WTC11 (cell line): ENCODE measurements at regions not wholly inside any gene's neighbourhood (a gene's known extent, or its start where the extent isn't known, plus 50 kb on each side); places are given as distances from the start of the nearest gene placed in this dataset.
A peak's percentile ranks its signal among the peaks of the same experiment; 100 is the strongest.
"Not testable (repeated sequence)": the region's sequence is repeated elsewhere in the genome, so short reads cannot be mapped to it uniquely, and the experiment has no call there.

ENCODE experiments used
- ATAC-seq: fragments of 200-7000 bp; cut with Tn5 transposase; 2 replicates; pipeline ENCODE4 v1.10.0; 2021; ENCODE audit warnings: mild to moderate bottlenecking, moderate library complexity
- CTCF ChIA-PET: fragments of 300-600 bp; sonication (Branson Sonifier 250); formaldehyde crosslinking; loops from one replicate; lab custom pipeline; 2021; ENCODE audit warnings: antibody characterized with exemption; lab: Charles Lee
- POLR2A ChIA-PET: fragments of 350-600 bp; sonication (Branson Sonifier 250); formaldehyde crosslinking; loops from one replicate; lab custom pipeline; 2021; ENCODE audit warnings: antibody characterized with exemption; lab: Charles Lee
- DNase-seq: peaks from one replicate; pipeline ENCODE4 v3.0.0; 2021; ENCODE audit warnings: low spot score
- H3K27ac Mint-ChIP-seq: 2 replicates; pipeline ENCODE4 v1.8.0; 2021; ENCODE audit warnings: mixed read lengths
- H3K27me3 Mint-ChIP-seq: 2 replicates; pipeline ENCODE4 v1.8.0; 2021; ENCODE audit warnings: low read depth, mild to moderate bottlenecking, moderate library complexity, mixed read lengths
- H3K36me3 Mint-ChIP-seq: 2 replicates; pipeline ENCODE4 v1.8.0; 2021; ENCODE audit warnings: mixed read lengths
- H3K4me1 Mint-ChIP-seq: 2 replicates; pipeline ENCODE4 v1.8.0; 2022; ENCODE audit warnings: mixed read lengths
- H3K4me3 Mint-ChIP-seq: 2 replicates; pipeline ENCODE4 v1.8.0; 2021; ENCODE audit warnings: mild to moderate bottlenecking, moderate library complexity, mixed read lengths
- H3K9me3 Mint-ChIP-seq: 2 replicates; pipeline ENCODE4 v1.8.0; 2021; ENCODE audit warnings: mixed read lengths
- CBFB ChIP-seq: sonication (generic); formaldehyde crosslinking; IDR thresholded peaks from 2 replicates; pipeline ENCODE4 v1.8.1; 2022; ENCODE audit warnings: mild to moderate bottlenecking, low read depth, missing genetic modification reagents
- CREB1 ChIP-seq: sonication (generic); formaldehyde crosslinking; IDR thresholded peaks from 2 replicates; pipeline ENCODE4 v1.8.0; 2023; ENCODE audit warnings: mild to moderate bottlenecking, missing genetic modification reagents
- CREM ChIP-seq: sonication (generic); formaldehyde crosslinking; IDR thresholded peaks from 2 replicates; pipeline ENCODE4 v1.8.1; 2022; ENCODE audit warnings: mild to moderate bottlenecking, missing genetic modification reagents, moderate library complexity
- ELF4 ChIP-seq: sonication (generic); formaldehyde crosslinking; IDR thresholded peaks from 2 replicates; pipeline ENCODE4 v1.8.1; 2022; ENCODE audit warnings: low read depth, mild to moderate bottlenecking, moderate library complexity, missing genetic modification reagents
- FOXJ3 ChIP-seq: sonication (generic); formaldehyde crosslinking; IDR thresholded peaks from 2 replicates; pipeline ENCODE4 v1.9.0; 2021; ENCODE audit warnings: missing genetic modification reagents, mild to moderate bottlenecking, borderline replicate concordance
- NFATC4 ChIP-seq: fragments of 250-450 bp; sonication (Bioruptor Pico); IDR thresholded peaks from 2 replicates; pipeline ENCODE4 v1.9.0; 2021; ENCODE audit warnings: mild to moderate bottlenecking
- NR1H2 ChIP-seq: sonication (generic); formaldehyde crosslinking; IDR thresholded peaks from 2 replicates; pipeline ENCODE4 v1.9.0; 2021; ENCODE audit warnings: mild to moderate bottlenecking, moderate library complexity, missing genetic modification reagents
- PRRX2 ChIP-seq: fragments of 250-450 bp; sonication (Bioruptor Pico); IDR thresholded peaks from 2 replicates; pipeline ENCODE4 v1.8.0; 2021; ENCODE audit warnings: mild to moderate bottlenecking
- SMAD4 ChIP-seq: sonication (generic); formaldehyde crosslinking; IDR thresholded peaks from 2 replicates; pipeline ENCODE4 v1.8.0; 2022; ENCODE audit warnings: mild to moderate bottlenecking, missing genetic modification reagents
- ZNF263 ChIP-seq: sonication (generic); formaldehyde crosslinking; IDR thresholded peaks from 2 replicates; pipeline ENCODE4 v1.8.1; 2022; ENCODE audit warnings: low read depth, mild to moderate bottlenecking, moderate library complexity, missing genetic modification reagents
- ZNF317 ChIP-seq: sonication (generic); formaldehyde crosslinking; IDR thresholded peaks from 2 replicates; pipeline ENCODE4 v1.8.1; 2023; ENCODE audit warnings: low read depth, mild to moderate bottlenecking, moderate library complexity, missing genetic modification reagents, borderline replicate concordance
- TF ChIP-seq, protein P1 (sequence below): sonication (generic); formaldehyde crosslinking; IDR thresholded peaks from 2 replicates; pipeline ENCODE4 v1.8.1; 2023; ENCODE audit warnings: mild to moderate bottlenecking, moderate library complexity, missing genetic modification reagents
- TF ChIP-seq, protein P2 (sequence below): sonication (generic); formaldehyde crosslinking; IDR thresholded peaks from 2 replicates; pipeline ENCODE4 v1.8.1; 2022; ENCODE audit warnings: mild to moderate bottlenecking, missing genetic modification reagents, moderate library complexity, borderline replicate concordance
- TF ChIP-seq, protein P3 (sequence below): sonication (generic); formaldehyde crosslinking; conservative IDR thresholded peaks from 2 replicates; pipeline ENCODE4 v1.8.1; 2023; ENCODE audit warnings: mild to moderate bottlenecking, low read depth, missing genetic modification reagents, moderate library complexity
- TF ChIP-seq, protein P4 (sequence below): sonication (generic); formaldehyde crosslinking; IDR thresholded peaks from 2 replicates; pipeline ENCODE4 v1.8.0; 2023; ENCODE audit warnings: missing genetic modification reagents, mild to moderate bottlenecking, borderline replicate concordance
- TF ChIP-seq, protein P5 (sequence below): fragments of 250-450 bp; sonication (Bioruptor Pico); IDR thresholded peaks from 2 replicates; pipeline ENCODE4 v1.8.0; 2021; ENCODE audit warnings: mild to moderate bottlenecking

DNA sequence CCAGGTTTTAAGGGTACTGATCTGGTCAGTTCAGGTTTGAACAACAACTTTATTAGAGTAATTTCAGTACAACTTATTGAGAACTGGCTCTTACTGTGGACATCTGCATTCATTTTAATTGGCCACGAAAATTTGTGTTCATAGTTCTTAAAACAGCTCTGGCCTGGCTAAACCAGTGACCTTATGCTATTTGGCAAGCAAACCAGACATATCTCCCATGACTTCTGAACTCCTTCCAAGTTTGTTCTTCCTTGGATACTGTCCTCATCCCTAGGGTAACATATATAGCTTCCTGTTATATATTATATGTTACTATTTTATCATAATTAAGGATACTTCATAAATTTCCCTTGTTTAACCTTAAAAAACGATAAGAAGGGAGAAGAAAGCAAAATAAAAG lies 841.9 kb downstream of the TRAM1L1 start:
- Mint-ChIP-seq H3K4me3 (no peak overlapping the region), H3K27me3 (no peaks in the 10 kb centered on the region), H3K36me3 (no peaks in the 10 kb centered on the region), H3K4me1 (peaks cover 5% of the 10 kb centered on the region), H3K9me3 (no peaks in the 10 kb centered on the region), H3K27ac (no peak overlapping the region)
- POLR2A ChIA-PET = no interaction called here
- ATAC-seq (no peak), DNase-seq (no peak)
- CTCF ChIA-PET = no interaction called here
- TF ChIP-seq, protein P1, sequence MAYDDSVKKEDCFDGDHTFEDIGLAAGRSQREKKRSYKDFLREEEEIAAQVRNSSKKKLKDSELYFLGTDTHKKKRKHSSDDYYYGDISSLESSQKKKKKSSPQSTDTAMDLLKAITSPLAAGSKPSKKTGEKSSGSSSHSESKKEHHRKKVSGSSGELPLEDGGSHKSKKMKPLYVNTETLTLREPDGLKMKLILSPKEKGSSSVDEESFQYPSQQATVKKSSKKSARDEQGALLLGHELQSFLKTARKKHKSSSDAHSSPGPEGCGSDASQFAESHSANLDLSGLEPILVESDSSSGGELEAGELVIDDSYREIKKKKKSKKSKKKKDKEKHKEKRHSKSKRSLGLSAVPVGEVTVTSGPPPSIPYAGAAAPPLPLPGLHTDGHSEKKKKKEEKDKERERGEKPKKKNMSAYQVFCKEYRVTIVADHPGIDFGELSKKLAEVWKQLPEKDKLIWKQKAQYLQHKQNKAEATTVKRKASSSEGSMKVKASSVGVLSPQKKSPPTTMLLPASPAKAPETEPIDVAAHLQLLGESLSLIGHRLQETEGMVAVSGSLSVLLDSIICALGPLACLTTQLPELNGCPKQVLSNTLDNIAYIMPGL (CRISPR knock-in tag) = no peak
- no peak for TF ChIP-seq PRRX2 (CRISPR knock-in tag)
- TF ChIP-seq, protein P2, sequence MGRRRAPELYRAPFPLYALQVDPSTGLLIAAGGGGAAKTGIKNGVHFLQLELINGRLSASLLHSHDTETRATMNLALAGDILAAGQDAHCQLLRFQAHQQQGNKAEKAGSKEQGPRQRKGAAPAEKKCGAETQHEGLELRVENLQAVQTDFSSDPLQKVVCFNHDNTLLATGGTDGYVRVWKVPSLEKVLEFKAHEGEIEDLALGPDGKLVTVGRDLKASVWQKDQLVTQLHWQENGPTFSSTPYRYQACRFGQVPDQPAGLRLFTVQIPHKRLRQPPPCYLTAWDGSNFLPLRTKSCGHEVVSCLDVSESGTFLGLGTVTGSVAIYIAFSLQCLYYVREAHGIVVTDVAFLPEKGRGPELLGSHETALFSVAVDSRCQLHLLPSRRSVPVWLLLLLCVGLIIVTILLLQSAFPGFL = no peak
- TF ChIP-seq NFATC4 = no peak
- TF ChIP-seq, protein P3, sequence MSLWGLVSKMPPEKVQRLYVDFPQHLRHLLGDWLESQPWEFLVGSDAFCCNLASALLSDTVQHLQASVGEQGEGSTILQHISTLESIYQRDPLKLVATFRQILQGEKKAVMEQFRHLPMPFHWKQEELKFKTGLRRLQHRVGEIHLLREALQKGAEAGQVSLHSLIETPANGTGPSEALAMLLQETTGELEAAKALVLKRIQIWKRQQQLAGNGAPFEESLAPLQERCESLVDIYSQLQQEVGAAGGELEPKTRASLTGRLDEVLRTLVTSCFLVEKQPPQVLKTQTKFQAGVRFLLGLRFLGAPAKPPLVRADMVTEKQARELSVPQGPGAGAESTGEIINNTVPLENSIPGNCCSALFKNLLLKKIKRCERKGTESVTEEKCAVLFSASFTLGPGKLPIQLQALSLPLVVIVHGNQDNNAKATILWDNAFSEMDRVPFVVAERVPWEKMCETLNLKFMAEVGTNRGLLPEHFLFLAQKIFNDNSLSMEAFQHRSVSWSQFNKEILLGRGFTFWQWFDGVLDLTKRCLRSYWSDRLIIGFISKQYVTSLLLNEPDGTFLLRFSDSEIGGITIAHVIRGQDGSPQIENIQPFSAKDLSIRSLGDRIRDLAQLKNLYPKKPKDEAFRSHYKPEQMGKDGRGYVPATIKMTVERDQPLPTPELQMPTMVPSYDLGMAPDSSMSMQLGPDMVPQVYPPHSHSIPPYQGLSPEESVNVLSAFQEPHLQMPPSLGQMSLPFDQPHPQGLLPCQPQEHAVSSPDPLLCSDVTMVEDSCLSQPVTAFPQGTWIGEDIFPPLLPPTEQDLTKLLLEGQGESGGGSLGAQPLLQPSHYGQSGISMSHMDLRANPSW = no peak
- no peak for TF ChIP-seq CREM (CRISPR knock-in tag)
- TF ChIP-seq FOXJ3 (CRISPR knock-in tag) = no peak
- no peak for TF ChIP-seq ZNF263 (CRISPR knock-in tag)
- TF ChIP-seq, protein P4, sequence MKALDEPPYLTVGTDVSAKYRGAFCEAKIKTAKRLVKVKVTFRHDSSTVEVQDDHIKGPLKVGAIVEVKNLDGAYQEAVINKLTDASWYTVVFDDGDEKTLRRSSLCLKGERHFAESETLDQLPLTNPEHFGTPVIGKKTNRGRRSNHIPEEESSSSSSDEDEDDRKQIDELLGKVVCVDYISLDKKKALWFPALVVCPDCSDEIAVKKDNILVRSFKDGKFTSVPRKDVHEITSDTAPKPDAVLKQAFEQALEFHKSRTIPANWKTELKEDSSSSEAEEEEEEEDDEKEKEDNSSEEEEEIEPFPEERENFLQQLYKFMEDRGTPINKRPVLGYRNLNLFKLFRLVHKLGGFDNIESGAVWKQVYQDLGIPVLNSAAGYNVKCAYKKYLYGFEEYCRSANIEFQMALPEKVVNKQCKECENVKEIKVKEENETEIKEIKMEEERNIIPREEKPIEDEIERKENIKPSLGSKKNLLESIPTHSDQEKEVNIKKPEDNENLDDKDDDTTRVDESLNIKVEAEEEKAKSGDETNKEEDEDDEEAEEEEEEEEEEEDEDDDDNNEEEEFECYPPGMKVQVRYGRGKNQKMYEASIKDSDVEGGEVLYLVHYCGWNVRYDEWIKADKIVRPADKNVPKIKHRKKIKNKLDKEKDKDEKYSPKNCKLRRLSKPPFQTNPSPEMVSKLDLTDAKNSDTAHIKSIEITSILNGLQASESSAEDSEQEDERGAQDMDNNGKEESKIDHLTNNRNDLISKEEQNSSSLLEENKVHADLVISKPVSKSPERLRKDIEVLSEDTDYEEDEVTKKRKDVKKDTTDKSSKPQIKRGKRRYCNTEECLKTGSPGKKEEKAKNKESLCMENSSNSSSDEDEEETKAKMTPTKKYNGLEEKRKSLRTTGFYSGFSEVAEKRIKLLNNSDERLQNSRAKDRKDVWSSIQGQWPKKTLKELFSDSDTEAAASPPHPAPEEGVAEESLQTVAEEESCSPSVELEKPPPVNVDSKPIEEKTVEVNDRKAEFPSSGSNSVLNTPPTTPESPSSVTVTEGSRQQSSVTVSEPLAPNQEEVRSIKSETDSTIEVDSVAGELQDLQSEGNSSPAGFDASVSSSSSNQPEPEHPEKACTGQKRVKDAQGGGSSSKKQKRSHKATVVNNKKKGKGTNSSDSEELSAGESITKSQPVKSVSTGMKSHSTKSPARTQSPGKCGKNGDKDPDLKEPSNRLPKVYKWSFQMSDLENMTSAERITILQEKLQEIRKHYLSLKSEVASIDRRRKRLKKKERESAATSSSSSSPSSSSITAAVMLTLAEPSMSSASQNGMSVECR (CRISPR knock-in tag) = no peak
- TF ChIP-seq ELF4 (CRISPR knock-in tag) = no peak
- no peak for TF ChIP-seq NR1H2 (CRISPR knock-in tag)
- TF ChIP-seq CBFB (CRISPR knock-in tag) = no peak
- TF ChIP-seq, protein P5, sequence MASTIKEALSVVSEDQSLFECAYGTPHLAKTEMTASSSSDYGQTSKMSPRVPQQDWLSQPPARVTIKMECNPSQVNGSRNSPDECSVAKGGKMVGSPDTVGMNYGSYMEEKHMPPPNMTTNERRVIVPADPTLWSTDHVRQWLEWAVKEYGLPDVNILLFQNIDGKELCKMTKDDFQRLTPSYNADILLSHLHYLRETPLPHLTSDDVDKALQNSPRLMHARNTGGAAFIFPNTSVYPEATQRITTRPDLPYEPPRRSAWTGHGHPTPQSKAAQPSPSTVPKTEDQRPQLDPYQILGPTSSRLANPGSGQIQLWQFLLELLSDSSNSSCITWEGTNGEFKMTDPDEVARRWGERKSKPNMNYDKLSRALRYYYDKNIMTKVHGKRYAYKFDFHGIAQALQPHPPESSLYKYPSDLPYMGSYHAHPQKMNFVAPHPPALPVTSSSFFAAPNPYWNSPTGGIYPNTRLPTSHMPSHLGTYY (CRISPR knock-in tag) = no peak

DNA sequence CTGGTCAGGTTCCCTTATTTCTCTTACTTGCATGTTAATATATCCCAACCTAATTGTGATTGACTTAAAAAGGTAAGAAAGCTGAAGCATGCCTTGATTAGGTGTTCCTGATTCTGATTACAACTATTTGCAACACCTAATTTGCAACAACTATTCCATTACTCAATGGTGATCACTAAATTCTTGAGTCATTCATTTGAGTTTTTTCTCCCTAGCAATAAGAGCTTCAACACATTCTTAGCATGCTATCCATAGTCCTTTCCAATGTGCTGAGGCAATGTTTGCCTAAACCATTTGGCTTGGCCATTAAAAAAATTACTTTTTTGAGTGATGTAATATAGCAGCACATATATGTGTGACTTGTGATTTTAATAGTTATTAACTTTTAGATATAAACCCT lies 851.4 kb downstream of the TRAM1L1 start:
- Mint-ChIP-seq H3K4me1 (peaks cover 12% of the 10 kb centered on the region), H3K27ac (no peak overlapping the region), H3K9me3 (no peaks in the 10 kb centered on the region), H3K36me3 (no peaks in the 10 kb centered on the region), H3K4me3 (no peak overlapping the region), H3K27me3 (no peaks in the 10 kb centered on the region)
- ChIA-PET CTCF (no interaction called here), POLR2A (no interaction called here)
- DNase-seq (no peak), ATAC-seq (no peak)
- no peak for TF ChIP-seq SMAD4 (CRISPR knock-in tag)
- TF ChIP-seq FOXJ3 (CRISPR knock-in tag) = no peak
- no peak for TF ChIP-seq ZNF317
- TF ChIP-seq, protein P2 = no peak
- no peak for TF ChIP-seq CREB1 (CRISPR knock-in tag)

DNA sequence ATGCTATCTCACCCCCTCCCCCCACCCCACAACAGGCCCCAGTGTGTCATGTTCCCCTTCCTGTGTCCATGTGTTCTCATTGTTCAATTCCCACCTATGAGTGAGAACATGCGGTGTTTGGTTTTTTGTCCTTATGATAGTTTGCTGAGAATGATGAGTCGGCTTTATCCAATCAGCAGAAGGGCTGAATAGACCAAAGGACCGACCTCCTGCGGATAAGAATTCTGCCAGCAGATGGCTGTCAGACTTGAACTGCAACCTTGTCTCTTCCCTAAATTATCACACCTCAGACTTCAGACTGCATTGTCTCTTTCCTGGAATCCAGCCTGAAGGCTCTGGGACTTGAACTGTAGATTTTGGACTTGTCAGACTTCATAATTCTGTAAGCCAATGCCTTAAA lies 853.4 kb downstream of the TRAM1L1 start:
- H3K9me3 Mint-ChIP-seq, H3K27me3 Mint-ChIP-seq, POLR2A ChIA-PET, H3K4me3 Mint-ChIP-seq, H3K36me3 Mint-ChIP-seq, H3K27ac Mint-ChIP-seq, H3K4me1 Mint-ChIP-seq, CTCF ChIA-PET: not testable (repeated sequence)
- DNase-seq (peak; percentile 18), ATAC-seq (peak; percentile 70)
